GM23338 (cell line): ENCODE measurements at regions not wholly inside any gene's neighbourhood (a gene's known extent, or its start where the extent isn't known, plus 50 kb on each side); places are given as distances from the start of the nearest gene placed in this dataset.

Experiments used
- ATAC-seq: fragments of 200-7000 bp; cut with Tn5 transposase; 3 replicates; pipeline ENCODE4 v1.9.1; 2020
- DNase-seq: peaks from one replicate; pipeline ENCODE4 v3.0.0-alpha.2; 2015; ENCODE audit warnings: low spot score
- H2AFZ ChIP-seq: fragments of 200-600 bp; sonication (generic); 2 replicates; pipeline ENCODE4 v1.8.0; 2016; ENCODE audit warnings: antibody characterized with exemption, mild to moderate bottlenecking, moderate library complexity
- H3F3A ChIP-seq: fragments of 200-600 bp; sonication (generic); replicated peaks from 2 replicates; pipeline ENCODE4 v1.8.0; 2017; ENCODE audit warnings: antibody characterized with exemption, mixed run types, low read depth
- H3K27ac ChIP-seq: fragments of 200-600 bp; sonication (generic); 2 replicates; pipeline ENCODE4 v1.6.1; 2016; ENCODE audit warnings: low read depth
- H3K27me3 ChIP-seq: fragments of 200-600 bp; sonication (generic); 2 replicates; pipeline ENCODE4 v1.8.0; 2016; ENCODE audit warnings: mild to moderate bottlenecking, mixed run types, moderate library complexity; ENCODE audit not compliant: insufficient read depth
- H3K36me3 ChIP-seq: fragments of 200-600 bp; sonication (generic); 2 replicates; pipeline ENCODE4 v1.8.0; 2016; ENCODE audit warnings: mild to moderate bottlenecking; ENCODE audit not compliant: insufficient read depth
- H3K4me1 ChIP-seq: fragments of 200-600 bp; sonication (generic); 2 replicates; pipeline ENCODE4 v1.8.0; 2016; ENCODE audit warnings: mild to moderate bottlenecking, moderate library complexity; ENCODE audit not compliant: insufficient read depth
- H3K4me2 ChIP-seq: fragments of 200-600 bp; sonication (generic); 2 replicates; pipeline ENCODE4 v1.7.1; 2017; ENCODE audit warnings: mixed run types
- H3K4me3 ChIP-seq: fragments of 200-600 bp; sonication (generic); 2 replicates; pipeline ENCODE4 v1.6.1; 2016; ENCODE audit warnings: mixed run types
- H3K79me2 ChIP-seq: fragments of 200-600 bp; sonication (generic); replicated peaks from 2 replicates; pipeline ENCODE4 v1.8.0; 2017; ENCODE audit warnings: mild to moderate bottlenecking; ENCODE audit not compliant: insufficient read depth
- H3K9me2 ChIP-seq: fragments of 200-600 bp; sonication (generic); 2 replicates; pipeline ENCODE4 v1.8.0; 2017; ENCODE audit not compliant: insufficient read depth
- H4K20me1 ChIP-seq: fragments of 200-600 bp; sonication (generic); replicated peaks from 2 replicates; pipeline ENCODE4 v1.8.0; 2017; ENCODE audit warnings: mild to moderate bottlenecking; ENCODE audit not compliant: insufficient read depth
- H3K27ac Mint-ChIP-seq: 2 replicates; pipeline ENCODE4 v1.8.0; 2020; ENCODE audit warnings: inconsistent platforms, mild to moderate bottlenecking, moderate library complexity, mixed read lengths
- H3K27me3 Mint-ChIP-seq: 3 replicates; pipeline ENCODE4 v1.8.0; 2022; ENCODE audit warnings: low read depth, mild to moderate bottlenecking, moderate library complexity, mixed read lengths, inconsistent platforms; ENCODE audit not compliant: insufficient read depth, poor library complexity
- H3K36me3 Mint-ChIP-seq: 3 replicates; pipeline ENCODE4 v1.8.0; 2021; ENCODE audit warnings: low read depth, mild to moderate bottlenecking, inconsistent platforms, moderate library complexity, mixed read lengths
- H3K4me1 Mint-ChIP-seq: 3 replicates; pipeline ENCODE4 v1.8.0; 2020; ENCODE audit warnings: mild to moderate bottlenecking, inconsistent platforms, mixed read lengths
- H3K4me3 Mint-ChIP-seq: 3 replicates; pipeline ENCODE4 v1.8.0; 2021; ENCODE audit warnings: moderate library complexity, mild to moderate bottlenecking, inconsistent platforms, mixed read lengths
- H3K9me3 Mint-ChIP-seq: 3 replicates; pipeline ENCODE4 v1.8.0; 2020; ENCODE audit warnings: moderate library complexity, mild to moderate bottlenecking, inconsistent platforms, mixed read lengths
- CREB1 ChIP-seq: fragments of 250-450 bp; sonication (Bioruptor Pico); IDR thresholded peaks from 2 replicates; pipeline ENCODE4 v1.5.0; 2020; ENCODE audit warnings: low read depth, mild to moderate bottlenecking, moderate library complexity
- CTCF ChIP-seq, 2 experiments: fragments of 200-600 bp in 1 of 2; sonication (generic) in 1 of 2; conservative IDR thresholded peaks; 2 replicates each; pipeline versions ENCODE4 v1.5.1 to v1.6.1; 2016 to 2017; ENCODE audit warnings: antibody characterized with exemption in 2 of 2, low read depth in 2 of 2, mild to moderate bottlenecking in 2 of 2, moderate library complexity in 1 of 2
- ETS1 ChIP-seq: IDR thresholded peaks from 2 replicates; pipeline ENCODE4 v1.6.1; 2016; ENCODE audit warnings: antibody characterized with exemption
- EZH2phosphoT487 ChIP-seq: fragments of 200-600 bp; sonication (generic); IDR thresholded peaks from one replicate; pipeline ENCODE4 v1.8.1; 2018; ENCODE audit warnings: antibody characterized with exemption; ENCODE audit not compliant: unreplicated experiment
- JUNB ChIP-seq: IDR thresholded peaks from one replicate; pipeline ENCODE4 v1.6.1; 2016; ENCODE audit warnings: antibody characterized with exemption; ENCODE audit not compliant: unreplicated experiment
- NANOG ChIP-seq: IDR thresholded peaks from 2 replicates; pipeline ENCODE4 v1.6.1; 2016; ENCODE audit warnings: antibody characterized with exemption, borderline replicate concordance
- POLR2AphosphoS5 ChIP-seq: IDR thresholded peaks from 2 replicates; pipeline ENCODE4 v1.6.1; 2016; ENCODE audit warnings: antibody characterized with exemption, low read depth
- REST ChIP-seq: IDR thresholded peaks from one replicate; pipeline ENCODE4 v1.6.1; 2018; ENCODE audit warnings: antibody characterized with exemption; ENCODE audit not compliant: unreplicated experiment
- STAT1 ChIP-seq: IDR thresholded peaks from one replicate; pipeline ENCODE4 v1.6.1; 2016; ENCODE audit warnings: antibody characterized with exemption; ENCODE audit not compliant: unreplicated experiment
- ZNF114 ChIP-seq: fragments of 250-450 bp; sonication (Bioruptor Pico); IDR thresholded peaks from 2 replicates; pipeline ENCODE4 v1.5.0; 2020; ENCODE audit warnings: mild to moderate bottlenecking, moderate library complexity
- ZNF331 ChIP-seq: fragments of 250-450 bp; sonication (Bioruptor Pico); IDR thresholded peaks from 2 replicates; pipeline ENCODE4 v1.5.0; 2020; ENCODE audit warnings: low read depth, mild to moderate bottlenecking, moderate library complexity
- ZNF462 ChIP-seq: fragments of 250-450 bp; sonication (Bioruptor Pico); IDR thresholded peaks from 2 replicates; pipeline ENCODE4 v1.5.0; 2020; ENCODE audit warnings: mild to moderate bottlenecking, moderate library complexity

- TF ChIP-seq ETS1 (no peak), CTCF (conservative IDR thresholded peaks at IDR 0.05; ENCODE audit: low read depth in 2 of 2) (no peak), ZNF114 (CRISPR knock-in tag) (no peak), JUNB (no peak), POLR2AphosphoS5 (no peak), ZNF331 (CRISPR knock-in tag) (no peak)
Measured at GRCh38 chr10:120755771-120756170, 95.4 kb upstream of the WDR11 start (continued).

- Histone ChIP-seq H2AFZ (no peak overlapping the region), H3K27me3 (no peaks in the 10 kb centered on the region), H3K4me3 (no peak overlapping the region), H3K4me2 (no peak overlapping the region), H3F3A (no peaks in the 10 kb centered on the region), H3K9me2 (0 out of 2 replicates have a peak, but pooled peaks cover 2% of the 10 kb centered on the region), H4K20me1 (no peaks in the 10 kb centered on the region), H3K27ac (no peak overlapping the region), H3K36me3 (no peaks in the 10 kb centered on the region), H3K4me1 (peaks cover 5% of the 10 kb centered on the region), H3K79me2 (no peaks in the 10 kb centered on the region)
- ATAC-seq (no peak), DNase-seq (no peak)
- Mint-ChIP-seq H3K27me3 (peaks cover 1% of the 10 kb centered on the region), H3K9me3 (no peaks in the 10 kb centered on the region), H3K27ac (no peak overlapping the region), H3K4me3 (no peak overlapping the region), H3K4me1 (peaks cover 14% of the 10 kb centered on the region), H3K36me3 (no peaks in the 10 kb centered on the region)
- TF ChIP-seq ZNF331 (CRISPR knock-in tag) (no peak), REST (no peak), NANOG (no peak), STAT1 (no peak), ZNF462 (no peak), JUNB (no peak), ETS1 (no peak), ZNF114 (CRISPR knock-in tag) (no peak), CREB1 (no peak), EZH2phosphoT487 (no peak)
Measured at GRCh38 chr10:120760253-120760652, 90.9 kb upstream of the WDR11 start.
